Psoas muscle (tissue), 7 donors: ENCODE measurements at regions not wholly inside any gene's neighbourhood (a gene's known extent, or its start where the extent isn't known, plus 50 kb on each side); places are given as distances from the start of the nearest gene placed in this dataset.

Experiments
- ATAC-seq, 4 donors: fragments of 200-7000 bp; cut with Tn5 transposase; one replicate each; pipeline ENCODE4 v1.9.1; 2020; ENCODE audit warnings: moderate library complexity in 3 of 4, mild to moderate bottlenecking in 2 of 4
- DNase-seq, 2 donors: peaks; one replicate each; pipeline ENCODE4 v3.0.0-alpha.2; 2020
- H3K27ac ChIP-seq: fragments of 200-600 bp; one replicate; pipeline ENCODE4 v1.8.0; 2022
- H3K27me3 ChIP-seq, 3 donors: fragments of 200-600 bp in 1 of 3; one replicate each; pipeline versions ENCODE4 v1.6.1 to v1.8.0; 2013 to 2022; ENCODE audit warnings: low read length in 2 of 3, mild to moderate bottlenecking in 2 of 3, moderate library complexity in 1 of 3; ENCODE audit not compliant: insufficient read depth in 3 of 3
- H3K36me3 ChIP-seq, 2 donors: fragments of 200-600 bp in 1 of 2; one replicate each; pipeline versions ENCODE4 v1.6.1 to v1.8.0; 2013 to 2022; ENCODE audit warnings: low read depth in 1 of 2, mild to moderate bottlenecking in 1 of 2, moderate library complexity in 1 of 2; ENCODE audit not compliant: insufficient read depth in 1 of 2
- H3K4me1 ChIP-seq: fragments of 200-600 bp; one replicate; pipeline ENCODE4 v1.8.0; 2022
- H3K4me3 ChIP-seq: fragments of 200-600 bp; one replicate; pipeline ENCODE4 v1.8.0; 2022; ENCODE audit warnings: mild to moderate bottlenecking
- H3K9me3 ChIP-seq: fragments of 200-600 bp; one replicate; pipeline ENCODE4 v1.8.0; 2022
- CTCF ChIP-seq: fragments of 200-600 bp; IDR thresholded peaks from one replicate; pipeline ENCODE4 v1.8.0; 2022; ENCODE audit warnings: antibody characterized with exemption
- WGBS, 3 donors: extraction: QIAGEN DNeasy Blood & Tissue Kit; methylation state at CpG; one replicate each; pipeline versions ENCODE4 v1.1.6 to v1.1.7; 2013; 5-methylcytosine and 5-hydroxymethylcytosine counted together
- intact Hi-C, 2 donors: fragments of 100-400 bp; cut with DNase I; formaldehyde crosslinking; loops; one replicate each; pipeline versions ENCODE4 v1.11.0 to v1.14.2; 2022
- donor health status: healthy with polysubstance abuse.
- donor health status: DM: no; HTN: no; CAD: no; lungs with moderate emphysema.
- donor health status: Bipolar disorder and iron deficiency.
- donor health status: healthy.
- donor health status: DM: yes; HTN: yes; CAD: no.
- donor health status: DM: no; HTN: no; CAD: no.
- donor health status: DM: yes; HTN: yes; CAD: no.

GRCh38 chr19:13622766-13623715, 116.8 kb upstream of the CACNA1A start:
- no peaks in the 10 kb centered on the region for H3K4me1 ChIP-seq
- no peak overlapping the region for H3K27ac ChIP-seq
- intact Hi-C loops: no loop called here
- no peak overlapping the region for H3K4me3 ChIP-seq
- ATAC-seq (no peak), DNase-seq (no peak)
- no peak for TF ChIP-seq CTCF
- 40 to 47% (median 44%) methylated on average over 17 to 18 of the region's 18 CpGs for WGBS, 3 donors
- H3K36me3 ChIP-seq: no peaks in the 10 kb centered on the region
- peaks cover 0 to 27% (median 5%) of the 10 kb centered on the region in 3 donors for H3K27me3 ChIP-seq
- no peaks in the 10 kb centered on the region for H3K9me3 ChIP-seq

GRCh38 chr19:13621413-13621812, 115.1 kb upstream of the CACNA1A start:
- DNase-seq: peak in 1 of 2 donors; percentile 14
- H3K4me1 ChIP-seq: no peaks in the 10 kb centered on the region
- 73 to 75% (median 75%) methylated on average over 6 of the region's 6 CpGs for WGBS, 3 donors
- no peaks in the 10 kb centered on the region for H3K36me3 ChIP-seq
- peaks cover 0 to 24% (median 5%) of the 10 kb centered on the region in 3 donors for H3K27me3 ChIP-seq
- no peak for TF ChIP-seq CTCF
- H3K4me3 ChIP-seq: no peak overlapping the region
- no peak overlapping the region for H3K27ac ChIP-seq
- ATAC-seq: no peak
- intact Hi-C loops: no loop called here
- H3K9me3 ChIP-seq: no peaks in the 10 kb centered on the region

- intact Hi-C loops: no loop called here
These were observed 112.9 kb upstream of the CACNA1A start for GRCh38 chr19:13619203-13619632.

GRCh38 chr19:13615890-13616289, 109.6 kb upstream of the CACNA1A start:
- no peak for DNase-seq
- H3K4me1 ChIP-seq: no peaks in the 10 kb centered on the region
- intact Hi-C loops: no loop called here
- H3K9me3 ChIP-seq: no peaks in the 10 kb centered on the region
- peaks cover 0 to 17% (median 0%) of the 10 kb centered on the region in 3 donors for H3K27me3 ChIP-seq
- 11 to 28% (median 24%) methylated on average over 8 to 9 of the region's 9 CpGs for WGBS, 3 donors
- no peak overlapping the region for H3K4me3 ChIP-seq
- TF ChIP-seq CTCF: no peak
- no peak overlapping the region for H3K27ac ChIP-seq
- no peak for ATAC-seq
- H3K36me3 ChIP-seq: no peaks in the 10 kb centered on the region

More at GRCh38 chr19:13619203-13619632, 112.9 kb upstream of the CACNA1A start:
- H3K4me3 ChIP-seq: no peak overlapping the region
- H3K4me1 ChIP-seq: no peaks in the 10 kb centered on the region
- H3K9me3 ChIP-seq: no peaks in the 10 kb centered on the region
- no peak for TF ChIP-seq CTCF
- peaks cover 0 to 14% (median 5%) of the 10 kb centered on the region in 3 donors for H3K27me3 ChIP-seq
- no peak overlapping the region for H3K27ac ChIP-seq
- no peaks in the 10 kb centered on the region for H3K36me3 ChIP-seq
- DNase-seq (no peak), ATAC-seq (no peak)
